ENCODE measurements at regions not wholly inside any gene's neighbourhood (a gene's known extent, or its start where the extent isn't known, plus 50 kb on each side); places are given as distances from the start of the nearest gene placed in this dataset.

DNA sequence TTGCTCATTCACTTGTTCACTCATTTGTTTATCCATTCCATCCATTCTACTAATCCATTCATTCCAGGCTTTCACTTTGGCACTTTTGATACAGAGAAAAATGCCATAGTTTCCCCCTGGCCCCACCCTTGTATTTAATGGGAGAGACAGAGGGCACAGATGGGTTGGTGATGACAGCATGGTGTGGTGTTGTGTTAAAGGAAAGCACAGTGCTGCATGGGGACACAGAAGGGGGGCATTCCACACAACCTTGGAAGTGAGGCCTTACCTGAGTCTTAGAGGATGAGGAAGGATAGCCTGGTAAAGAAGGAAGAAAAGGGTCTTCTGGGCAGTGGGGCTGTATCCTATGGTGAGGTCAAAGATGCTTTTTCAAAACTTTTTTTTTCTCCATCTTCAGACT lies 248.5 kb upstream of the C11orf87 start:
- no peak for DNase-seq (ENCODE audit: low read depth)
- Histone ChIP-seq H3K4me3 (ENCODE audit: low read depth, low read length) (no peak overlapping the region), H3K27me3 (ENCODE audit: control insufficient read depth, insufficient read depth, low read length) (no peaks in the 10 kb centered on the region), H3K36me3 (ENCODE audit: control insufficient read depth, insufficient read depth, low read length) (no peaks in the 10 kb centered on the region)
- TF ChIP-seq, protein P1, sequence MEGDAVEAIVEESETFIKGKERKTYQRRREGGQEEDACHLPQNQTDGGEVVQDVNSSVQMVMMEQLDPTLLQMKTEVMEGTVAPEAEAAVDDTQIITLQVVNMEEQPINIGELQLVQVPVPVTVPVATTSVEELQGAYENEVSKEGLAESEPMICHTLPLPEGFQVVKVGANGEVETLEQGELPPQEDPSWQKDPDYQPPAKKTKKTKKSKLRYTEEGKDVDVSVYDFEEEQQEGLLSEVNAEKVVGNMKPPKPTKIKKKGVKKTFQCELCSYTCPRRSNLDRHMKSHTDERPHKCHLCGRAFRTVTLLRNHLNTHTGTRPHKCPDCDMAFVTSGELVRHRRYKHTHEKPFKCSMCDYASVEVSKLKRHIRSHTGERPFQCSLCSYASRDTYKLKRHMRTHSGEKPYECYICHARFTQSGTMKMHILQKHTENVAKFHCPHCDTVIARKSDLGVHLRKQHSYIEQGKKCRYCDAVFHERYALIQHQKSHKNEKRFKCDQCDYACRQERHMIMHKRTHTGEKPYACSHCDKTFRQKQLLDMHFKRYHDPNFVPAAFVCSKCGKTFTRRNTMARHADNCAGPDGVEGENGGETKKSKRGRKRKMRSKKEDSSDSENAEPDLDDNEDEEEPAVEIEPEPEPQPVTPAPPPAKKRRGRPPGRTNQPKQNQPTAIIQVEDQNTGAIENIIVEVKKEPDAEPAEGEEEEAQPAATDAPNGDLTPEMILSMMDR (IDR thresholded peaks at IDR 0.05; ENCODE audit: insufficient read depth, low read depth, low read length): no peak
- CTCF ChIA-PET: no interaction called here
- POLR2A ChIA-PET: no interaction called here

DNA sequence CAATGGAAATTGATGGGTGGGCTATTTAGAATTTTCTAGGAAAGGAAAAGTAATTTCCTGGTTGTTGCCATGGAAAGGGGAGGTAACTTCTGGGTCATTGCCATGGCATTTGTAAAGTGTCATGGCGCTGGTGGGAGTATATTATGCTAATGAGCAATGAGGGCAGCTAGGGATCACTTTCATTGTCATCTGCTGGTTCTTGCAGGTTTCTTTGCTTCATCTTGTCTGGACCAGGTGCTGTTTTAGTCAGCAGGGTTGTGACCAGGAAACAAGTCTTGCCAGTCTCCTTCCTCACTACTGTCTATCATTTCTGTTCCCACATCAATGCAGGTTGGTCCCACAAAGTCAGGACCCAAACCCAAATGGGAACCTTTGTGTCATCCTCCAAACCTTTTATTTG lies 237.6 kb upstream of the C11orf87 start:
- Histone ChIP-seq H3K4me3 (ENCODE audit: low read depth, low read length) (no peak overlapping the region), H3K36me3 (ENCODE audit: control insufficient read depth, insufficient read depth, low read length) (no peaks in the 10 kb centered on the region), H3K27me3 (ENCODE audit: control insufficient read depth, insufficient read depth, low read length) (no peaks in the 10 kb centered on the region)
- POLR2A ChIA-PET: no interaction called here
- CTCF ChIA-PET: no interaction called here
- DNase-seq (ENCODE audit: low read depth): no peak
- TF ChIP-seq, protein P1 (IDR thresholded peaks at IDR 0.05; ENCODE audit: insufficient read depth, low read depth, low read length): no peak

DNA sequence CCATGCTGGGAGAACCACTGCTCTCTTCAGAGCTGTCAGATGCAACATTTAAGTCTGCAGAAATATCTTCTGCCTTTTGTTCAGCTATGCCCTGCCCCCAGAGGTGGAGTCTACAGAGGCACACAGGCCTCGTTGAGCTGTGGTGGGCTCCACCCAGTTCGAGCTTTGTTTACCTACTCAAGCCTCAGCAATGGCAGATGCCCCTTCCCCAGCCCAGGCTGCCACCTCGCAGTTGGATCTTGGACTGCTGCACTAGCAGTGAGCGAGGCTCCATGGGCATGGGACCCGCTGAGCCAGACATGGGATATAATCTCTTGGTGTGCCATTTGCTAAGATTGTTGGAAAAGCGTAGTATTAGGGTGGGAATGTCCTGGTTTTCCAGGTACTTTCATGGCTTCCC lies 229.1 kb upstream of the C11orf87 start:
- no peak overlapping the region for H3K4me3 ChIP-seq (ENCODE audit: low read depth, low read length)
- no peak for DNase-seq (ENCODE audit: low read depth)
- TF ChIP-seq, protein P1 (IDR thresholded peaks at IDR 0.05; ENCODE audit: insufficient read depth, low read depth, low read length): no peak
- CTCF ChIA-PET: no interaction called here
- POLR2A ChIA-PET: no interaction called here
- H3K27me3 ChIP-seq (ENCODE audit: control insufficient read depth, insufficient read depth, low read length): no peaks in the 10 kb centered on the region
- H3K36me3 ChIP-seq (ENCODE audit: control insufficient read depth, insufficient read depth, low read length): no peaks in the 10 kb centered on the region

DNA sequence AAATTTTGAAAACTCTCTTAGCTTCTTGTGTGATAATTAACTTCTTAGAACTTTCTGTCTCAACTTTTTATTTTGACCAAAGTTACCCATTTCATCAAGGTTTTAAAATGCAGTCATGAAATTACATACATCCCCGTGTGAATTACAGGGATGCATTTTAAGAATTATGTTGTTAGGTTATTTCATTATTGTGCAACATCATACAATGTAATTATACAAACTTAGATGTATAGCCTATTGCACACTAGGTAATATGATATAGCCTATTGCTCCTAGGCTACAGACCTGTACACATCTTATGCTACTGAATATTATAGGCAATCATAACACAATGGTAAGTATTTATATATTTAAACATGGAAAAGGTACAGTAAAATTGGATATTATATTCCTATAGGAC lies 228.1 kb upstream of the C11orf87 start:
- TF ChIP-seq, protein P1 (IDR thresholded peaks at IDR 0.05; ENCODE audit: insufficient read depth, low read depth, low read length): no peak
- H3K27me3 ChIP-seq (ENCODE audit: control insufficient read depth, insufficient read depth, low read length): no peaks in the 10 kb centered on the region
- ChIA-PET POLR2A (no interaction called here), CTCF (no interaction called here)
- H3K4me3 ChIP-seq (ENCODE audit: low read depth, low read length): no peak overlapping the region
- no peaks in the 10 kb centered on the region for H3K36me3 ChIP-seq (ENCODE audit: control insufficient read depth, insufficient read depth, low read length)
- DNase-seq (ENCODE audit: low read depth): no peak

DNA sequence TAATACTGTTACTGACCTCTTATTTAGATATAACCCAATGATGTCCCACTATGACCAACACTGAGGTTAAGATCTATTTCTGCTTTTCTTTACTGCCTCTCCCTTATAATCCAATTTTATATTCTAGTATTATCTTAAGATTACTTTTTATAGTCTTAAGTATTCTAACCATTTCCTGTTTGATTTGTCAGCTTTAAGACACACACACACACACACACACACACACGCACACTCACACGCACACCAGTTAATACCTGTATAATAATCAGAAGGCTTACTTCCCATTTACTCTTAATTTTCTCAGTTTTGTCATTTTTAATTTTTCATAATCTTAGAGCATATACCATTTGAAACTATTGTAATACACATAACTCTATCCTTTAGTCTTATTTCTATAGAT lies 226.0 kb upstream of the C11orf87 start:
- TF ChIP-seq, protein P1 (IDR thresholded peaks at IDR 0.05; ENCODE audit: insufficient read depth, low read depth, low read length): no peak
- ChIA-PET CTCF (no interaction called here), POLR2A (no interaction called here)
- Histone ChIP-seq H3K4me3 (ENCODE audit: low read depth, low read length) (no peak overlapping the region), H3K27me3 (ENCODE audit: control insufficient read depth, insufficient read depth, low read length) (no peaks in the 10 kb centered on the region), H3K36me3 (ENCODE audit: control insufficient read depth, insufficient read depth, low read length) (no peaks in the 10 kb centered on the region)
- DNase-seq (ENCODE audit: low read depth): no peak

Measured in BJ (cell line).